H1 (cell line): ENCODE measurements at regions not wholly inside any gene's neighbourhood (a gene's known extent, or its start where the extent isn't known, plus 50 kb on each side); places are given as distances from the start of the nearest gene placed in this dataset.

Experiments used
- CTCF ChIA-PET: fragments of 300-600 bp; sonication (Branson Sonifier 250); formaldehyde crosslinking; loops from one replicate; lab custom pipeline; 2021; ENCODE audit not compliant: partially characterized antibody; lab: Charles Lee
- POLR2A ChIA-PET: fragments of 300-600 bp; sonication (Branson Sonifier 250); formaldehyde crosslinking; loops from one replicate; lab custom pipeline; 2021; ENCODE audit warnings: inconsistent platforms; ENCODE audit not compliant: partially characterized antibody; lab: Charles Lee
- DNase-seq, 2 experiments: peaks; one replicate each; pipeline versions ENCODE4 v3.0.0 to v3.0.0-alpha.2; 2010 to 2022; ENCODE audit warnings: low spot score in 2 of 2, low read depth in 1 of 2, mixed read lengths in 1 of 2
- FAIRE-seq: peaks from 2 replicates; lab custom pipeline; 2011; peaks lifted over from hg19 to GRCh38; lab: Jason Lieb, UNC
- H2AFZ ChIP-seq: 2 replicates; pipeline ENCODE4 v1.8.1; 2012; ENCODE audit warnings: low read length, inconsistent platforms
- H2AK5ac ChIP-seq: 2 replicates; pipeline ENCODE4 v1.6.1; 2013; ENCODE audit warnings: low read depth, low read length
- H2BK120ac ChIP-seq: replicated peaks from 2 replicates; pipeline ENCODE3; 2013; ENCODE audit warnings: low read depth, low read length, inconsistent platforms
- H2BK12ac ChIP-seq: 2 replicates; pipeline ENCODE4 v1.6.1; 2013; ENCODE audit warnings: low read depth, low read length
- H2BK15ac ChIP-seq: 2 replicates; pipeline ENCODE4 v1.6.1; 2013; ENCODE audit warnings: low read length
- H2BK20ac ChIP-seq: 2 replicates; pipeline ENCODE4 v1.6.1; 2013; ENCODE audit warnings: low read length
- H2BK5ac ChIP-seq: 2 replicates; pipeline ENCODE4 v1.6.1; 2013; ENCODE audit warnings: low read depth, low read length
- H3K14ac ChIP-seq: 2 replicates; pipeline ENCODE4 v1.6.1; 2013; ENCODE audit warnings: inconsistent platforms; ENCODE audit not compliant: insufficient read length
- H3K18ac ChIP-seq: 2 replicates; pipeline ENCODE4 v1.6.1; 2013; ENCODE audit warnings: low read length; ENCODE audit errors: extremely low read depth
- H3K23ac ChIP-seq: 2 replicates; pipeline ENCODE4 v1.6.1; 2013; ENCODE audit warnings: inconsistent platforms; ENCODE audit not compliant: insufficient read length
- H3K23me2 ChIP-seq: 2 replicates; pipeline ENCODE4 v1.6.1; 2013; ENCODE audit warnings: low read depth, low read length
- H3K27ac ChIP-seq: 2 replicates; pipeline ENCODE4 v1.6.1; 2011; ENCODE audit warnings: low read depth, low read length, inconsistent platforms
- H3K27me3 ChIP-seq, 4 experiments: replicated peaks in 1 of 4; 1 replicate in 1 of 4; 2 replicates in 3 of 4; pipeline versions ENCODE4 v1.6.1 to v1.8.1; 2011 to 2013; ENCODE audit warnings: low read length in 3 of 4, mild to moderate bottlenecking in 3 of 4, inconsistent platforms in 2 of 4, mixed read lengths in 2 of 4, moderate library complexity in 1 of 4; ENCODE audit not compliant: control insufficient read depth in 3 of 4, insufficient read depth in 3 of 4; ENCODE audit errors: extremely low read depth in 1 of 4
- H3K36me3 ChIP-seq, 4 experiments: 2 replicates each; pipeline versions ENCODE4 v1.6.1 to v1.8.1; 2011 to 2013; ENCODE audit warnings: mild to moderate bottlenecking in 4 of 4, low read length in 3 of 4, moderate library complexity in 2 of 4, control low read depth in 1 of 4, inconsistent platforms in 1 of 4; ENCODE audit not compliant: insufficient read depth in 4 of 4, control insufficient read depth in 2 of 4
- H3K4ac ChIP-seq: replicated peaks from 2 replicates; pipeline ENCODE3; 2013; ENCODE audit warnings: low read length, low read depth, mixed read lengths, inconsistent platforms; ENCODE audit not compliant: insufficient read length
- H3K4me1 ChIP-seq, 4 experiments: replicated peaks in 1 of 4; 1 replicate in 1 of 4; 2 replicates in 3 of 4; pipeline versions ENCODE4 v1.6.1 to v1.8.1; 2011 to 2013; ENCODE audit warnings: low read length in 3 of 4, inconsistent platforms in 2 of 4, mixed read lengths in 1 of 4; ENCODE audit not compliant: insufficient read depth in 4 of 4, control insufficient read depth in 3 of 4
- H3K4me2 ChIP-seq, 2 experiments: 2 replicates each; pipeline versions ENCODE4 v1.6.1 to v1.8.1; 2011 to 2013; ENCODE audit warnings: low read depth in 2 of 2, low read length in 2 of 2, control low read depth in 1 of 2, inconsistent platforms in 1 of 2, mild to moderate bottlenecking in 1 of 2; ENCODE audit not compliant: insufficient read depth in 1 of 2
- H3K4me3 ChIP-seq, 4 experiments: fragments of 200-600, 300-600 bp in 1 of 4; sonication (generic), shearing (Covaris generic), sonication (Bioruptor Twin) in 1 of 4; 2 replicates each; pipeline versions ENCODE4 v1.5.1 to v1.8.1; 2011 to 2016; ENCODE audit warnings: low read length in 4 of 4, low read depth in 3 of 4, control low read depth in 2 of 4, inconsistent platforms in 2 of 4, mild to moderate bottlenecking in 2 of 4, mixed read lengths in 1 of 4, moderate library complexity in 1 of 4; ENCODE audit not compliant: insufficient read depth in 2 of 4; ENCODE audit errors: extremely low read depth in 1 of 4
- H3K56ac ChIP-seq: replicated peaks from 2 replicates; pipeline ENCODE3; 2013; ENCODE audit warnings: low read depth, mild to moderate bottlenecking, mixed read lengths, low read length, inconsistent platforms; ENCODE audit not compliant: insufficient read length
- H3K79me1 ChIP-seq: 2 replicates; pipeline ENCODE4 v1.6.1; 2013; ENCODE audit warnings: low read depth, low read length, control low read depth
- H3K79me2 ChIP-seq, 2 experiments: 2 replicates each; pipeline versions ENCODE4 v1.6.1 to v1.8.1; 2012 to 2013; ENCODE audit warnings: low read length in 2 of 2, mild to moderate bottlenecking in 2 of 2, inconsistent platforms in 1 of 2; ENCODE audit not compliant: insufficient read depth in 2 of 2, control insufficient read depth in 1 of 2
- H3K9ac ChIP-seq, 4 experiments: replicated peaks in 1 of 4; 1 replicate in 1 of 4; 2 replicates in 3 of 4; pipeline versions ENCODE4 v1.6.1 to v1.8.1; 2011 to 2013; ENCODE audit warnings: low read depth in 3 of 4, low read length in 3 of 4, control low read depth in 2 of 4, mild to moderate bottlenecking in 2 of 4, moderate library complexity in 2 of 4, inconsistent platforms in 1 of 4; ENCODE audit errors: extremely low read depth in 1 of 4
- H3K9me3 ChIP-seq, 2 experiments: 2 replicates each; pipeline versions ENCODE4 v1.6.1 to v1.8.1; 2012 to 2013; ENCODE audit warnings: mild to moderate bottlenecking in 2 of 2, moderate library complexity in 2 of 2, control low read depth in 1 of 2, inconsistent platforms in 1 of 2, low read depth in 1 of 2, low read length in 1 of 2, mixed read lengths in 1 of 2; ENCODE audit not compliant: insufficient read depth in 2 of 2
- H4K20me1 ChIP-seq, 2 experiments: replicated peaks in 1 of 2; 2 replicates each; pipeline versions ENCODE3 to v1.8.1; 2011 to 2013; ENCODE audit warnings: inconsistent platforms in 2 of 2, low read length in 2 of 2, mild to moderate bottlenecking in 1 of 2; ENCODE audit not compliant: insufficient read depth in 2 of 2, control insufficient read depth in 1 of 2
- H4K5ac ChIP-seq: 2 replicates; pipeline ENCODE4 v1.6.1; 2013; ENCODE audit warnings: low read length, low read depth, mixed read lengths, inconsistent platforms; ENCODE audit not compliant: insufficient read length
- H4K8ac ChIP-seq: 2 replicates; pipeline ENCODE4 v1.8.0; 2013; ENCODE audit warnings: mild to moderate bottlenecking, moderate library complexity, low read length, inconsistent platforms; ENCODE audit not compliant: insufficient read depth; ENCODE audit errors: extremely low read depth
- H4K91ac ChIP-seq: replicated peaks from 2 replicates; pipeline ENCODE3; 2013; ENCODE audit warnings: low read length, mixed read lengths, inconsistent platforms; ENCODE audit not compliant: insufficient read length
- CEBPB ChIP-seq: IDR thresholded peaks from 2 replicates; pipeline ENCODE4 v1.6.1; 2012; ENCODE audit warnings: low read depth, low read length
- EZH2 ChIP-seq: fragments of 200-600 bp; sonication (generic); IDR thresholded peaks from 2 replicates; pipeline ENCODE4 v1.7.1; 2012; ENCODE audit warnings: low read depth, mild to moderate bottlenecking, moderate library complexity, low read length, inconsistent platforms; ENCODE audit not compliant: severe bottlenecking
- HDAC6 ChIP-seq: IDR thresholded peaks from one replicate; pipeline ENCODE4 v1.7.1; 2012; ENCODE audit warnings: low read depth, mild to moderate bottlenecking, inconsistent platforms, low read length, moderate library complexity
- KDM5A ChIP-seq: fragments of 200-600 bp; IDR thresholded peaks from 2 replicates; pipeline ENCODE4 v1.7.1; 2012; ENCODE audit warnings: mild to moderate bottlenecking, low read length, inconsistent platforms, mixed read lengths
- NANOG ChIP-seq: IDR thresholded peaks from 2 replicates; pipeline ENCODE4 v1.6.1; 2011; ENCODE audit warnings: low read length, low read depth, mild to moderate bottlenecking, inconsistent platforms; ENCODE audit not compliant: insufficient read depth, poor library complexity, severe bottlenecking
- SAP30 ChIP-seq: fragments of 300-600 bp; sonication (generic); IDR thresholded peaks from 2 replicates; pipeline ENCODE4 v1.7.1; 2012; ENCODE audit warnings: low read length, moderate library complexity, mild to moderate bottlenecking, inconsistent platforms; ENCODE audit not compliant: insufficient read depth, insufficient replicate concordance
- TAF1 ChIP-seq: IDR thresholded peaks from 2 replicates; pipeline ENCODE4 v1.6.1; 2011; ENCODE audit warnings: mild to moderate bottlenecking, low read depth, low read length
- WGBS, 2 experiments: shearing (Covaris generic) in 1 of 2; methylation state at CpG; one replicate each; pipeline versions ENCODE4 v1.1.6 to v1.1.7; 2013 to 2015; ENCODE audit warnings: low lambda C conversion rate in 2 of 2, mixed read lengths in 2 of 2, inconsistent platforms in 1 of 2, low coverage in 1 of 2, missing lambda C conversion rate in 1 of 2; ENCODE audit not compliant: insufficient replicate concordance in 2 of 2, insufficient coverage in 1 of 2, insufficient read length in 1 of 2; ENCODE audit errors: extremely low coverage in 1 of 2, missing lambda C conversion rate in 1 of 2; 5-methylcytosine and 5-hydroxymethylcytosine counted together
- TF ChIP-seq, protein P1 (sequence below): IDR thresholded peaks from 2 replicates; pipeline ENCODE4 v1.6.1; 2011; ENCODE audit warnings: low read depth, mild to moderate bottlenecking, low read length; ENCODE audit not compliant: insufficient read depth

DNA sequence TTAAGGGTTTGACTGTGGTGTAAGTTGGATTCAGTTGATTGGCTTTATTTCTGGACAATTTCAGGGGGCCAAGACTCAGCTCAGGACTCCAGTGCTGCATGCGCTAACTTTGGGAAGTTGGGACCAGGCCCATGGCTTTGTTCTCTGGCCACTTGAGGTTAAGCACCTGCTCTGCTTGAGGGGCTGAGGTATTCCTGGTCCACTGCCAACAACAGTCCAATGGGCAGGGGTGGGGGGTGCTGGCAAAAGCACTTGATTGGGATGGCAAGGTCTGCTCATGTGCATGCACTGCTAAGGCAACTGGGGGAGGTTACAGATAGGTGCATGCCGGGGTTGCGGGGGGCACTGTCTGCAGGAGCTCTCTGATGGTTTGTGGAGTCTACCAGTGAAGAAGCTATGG is 52.6 kb upstream of the ASB17 start:
- POLR2A ChIA-PET = no interaction called here
- no peak overlapping the region for H2BK5ac ChIP-seq
- H2BK120ac ChIP-seq = no peak overlapping the region
- H3K56ac ChIP-seq = no peak overlapping the region
- no peaks in the 10 kb centered on the region; a peak in 1 of 4 replicates for H3K9me3 ChIP-seq
- H2AFZ ChIP-seq = no peak overlapping the region
- no peak overlapping the region for H3K18ac ChIP-seq
- no peak overlapping the region for H4K91ac ChIP-seq
- TF ChIP-seq TAF1 (no peak), EZH2 (no peak), KDM5A (no peak), NANOG (no peak), SAP30 (no peak), HDAC6 (no peak), CEBPB (no peak)
- TF ChIP-seq, protein P1, sequence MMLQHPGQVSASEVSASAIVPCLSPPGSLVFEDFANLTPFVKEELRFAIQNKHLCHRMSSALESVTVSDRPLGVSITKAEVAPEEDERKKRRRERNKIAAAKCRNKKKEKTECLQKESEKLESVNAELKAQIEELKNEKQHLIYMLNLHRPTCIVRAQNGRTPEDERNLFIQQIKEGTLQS = no peak
- no peaks in the 10 kb centered on the region for H3K79me2 ChIP-seq
- no peak for FAIRE-seq
- H2BK15ac ChIP-seq = no peak overlapping the region
- H3K23ac ChIP-seq = no peak overlapping the region
- H3K14ac ChIP-seq = no peak overlapping the region
- no peak overlapping the region for H3K9ac ChIP-seq
- no peak overlapping the region for H3K4me2 ChIP-seq
- H3K4me1 ChIP-seq = no peaks in the 10 kb centered on the region
- no peak overlapping the region for H4K5ac ChIP-seq
- H2BK12ac ChIP-seq = no peak overlapping the region
- H3K4me3 ChIP-seq = no peak overlapping the region
- no peak overlapping the region for H2AK5ac ChIP-seq
- H3K79me1 ChIP-seq = no peaks in the 10 kb centered on the region
- H3K27me3 ChIP-seq = no peaks in the 10 kb centered on the region
- H3K23me2 ChIP-seq = no peaks in the 10 kb centered on the region
- H3K4ac ChIP-seq = no peak overlapping the region
- no peak overlapping the region for H4K8ac ChIP-seq
- CTCF ChIA-PET = interaction anchor here (1.0 to 1.5 kb wide), 3 partner anchors 9 to 79 kb away, joined by 3 to 5 read pairs (median 3); no protein-coding TSS in a partner anchor
- H4K20me1 ChIP-seq = no peaks in the 10 kb centered on the region
- no peaks in the 10 kb centered on the region for H3K36me3 ChIP-seq
- no peak for DNase-seq
- 64% methylated on average over 3 of the region's 3 CpGs; no CpG with 5 or more reads in 1 of the 2 experiments for WGBS, 2 experiments
- H3K27ac ChIP-seq = no peak overlapping the region
- no peak overlapping the region for H2BK20ac ChIP-seq
